Body of pancreas (tissue), 4 donors: ENCODE measurements at regions not wholly inside any gene's neighbourhood (a gene's known extent, or its start where the extent isn't known, plus 50 kb on each side); places are given as distances from the start of the nearest gene placed in this dataset.

Source experiments
- POLR2A ChIP-seq, 3 donors: fragments of 450-650 bp; IDR thresholded peaks; one replicate each; pipeline ENCODE4 v1.6.1; 2016; ENCODE audit warnings: antibody characterized with exemption in 3 of 3, mild to moderate bottlenecking in 2 of 3
- TF ChIP-seq, protein P1 (sequence below), 7 experiments: fragments of 450-650 bp in 4 of 7; fragments of 200-600 bp in 3 of 7; sonication (generic) in 3 of 7; IDR thresholded peaks; one replicate each; pipeline ENCODE4 v1.5.1; 2016 to 2019; ENCODE audit warnings: antibody characterized with exemption in 7 of 7

DNA sequence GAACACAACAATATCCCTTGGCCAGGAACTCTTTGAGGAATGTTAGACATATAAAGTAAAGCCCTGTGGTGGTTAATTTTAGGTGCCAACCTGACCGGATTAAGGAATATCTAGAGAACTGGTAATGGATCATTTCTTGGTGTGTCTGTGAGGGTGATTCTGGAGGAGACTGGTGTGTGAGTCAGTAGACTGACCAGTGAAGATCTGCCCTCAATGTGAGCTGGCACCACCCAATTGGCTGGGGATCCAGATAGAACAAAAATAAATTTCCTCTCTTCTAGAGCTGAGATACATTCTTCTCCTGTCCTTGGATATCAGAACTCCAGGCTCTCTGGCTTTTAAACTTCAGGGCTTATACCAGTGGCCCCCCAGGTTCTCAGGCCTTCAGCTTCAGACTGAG lies 56.2 kb upstream of the TNPO1 start:
- TF ChIP-seq, protein P1, sequence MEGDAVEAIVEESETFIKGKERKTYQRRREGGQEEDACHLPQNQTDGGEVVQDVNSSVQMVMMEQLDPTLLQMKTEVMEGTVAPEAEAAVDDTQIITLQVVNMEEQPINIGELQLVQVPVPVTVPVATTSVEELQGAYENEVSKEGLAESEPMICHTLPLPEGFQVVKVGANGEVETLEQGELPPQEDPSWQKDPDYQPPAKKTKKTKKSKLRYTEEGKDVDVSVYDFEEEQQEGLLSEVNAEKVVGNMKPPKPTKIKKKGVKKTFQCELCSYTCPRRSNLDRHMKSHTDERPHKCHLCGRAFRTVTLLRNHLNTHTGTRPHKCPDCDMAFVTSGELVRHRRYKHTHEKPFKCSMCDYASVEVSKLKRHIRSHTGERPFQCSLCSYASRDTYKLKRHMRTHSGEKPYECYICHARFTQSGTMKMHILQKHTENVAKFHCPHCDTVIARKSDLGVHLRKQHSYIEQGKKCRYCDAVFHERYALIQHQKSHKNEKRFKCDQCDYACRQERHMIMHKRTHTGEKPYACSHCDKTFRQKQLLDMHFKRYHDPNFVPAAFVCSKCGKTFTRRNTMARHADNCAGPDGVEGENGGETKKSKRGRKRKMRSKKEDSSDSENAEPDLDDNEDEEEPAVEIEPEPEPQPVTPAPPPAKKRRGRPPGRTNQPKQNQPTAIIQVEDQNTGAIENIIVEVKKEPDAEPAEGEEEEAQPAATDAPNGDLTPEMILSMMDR (IDR thresholded peaks at IDR 0.05), result no peak
- no peak for TF ChIP-seq POLR2A (IDR thresholded peaks at IDR 0.05)
